NCI-H748 (cell line): ENCODE measurements at regions not wholly inside any gene's neighbourhood (a gene's known extent, or its start where the extent isn't known, plus 50 kb on each side); places are given as distances from the start of the nearest gene placed in this dataset.
A peak's percentile ranks its signal among the peaks of the same experiment; 100 is the strongest.
"Not testable (repeated sequence)": the region's sequence is repeated elsewhere in the genome, so short reads cannot be mapped to it uniquely, and the experiment has no call there.

ENCODE experiments used
- DNase-seq: peaks from one replicate; lab custom pipeline; 2025; ENCODE audit not compliant: unreplicated experiment; lab: John Stamatoyannopoulos, UW

DNA sequence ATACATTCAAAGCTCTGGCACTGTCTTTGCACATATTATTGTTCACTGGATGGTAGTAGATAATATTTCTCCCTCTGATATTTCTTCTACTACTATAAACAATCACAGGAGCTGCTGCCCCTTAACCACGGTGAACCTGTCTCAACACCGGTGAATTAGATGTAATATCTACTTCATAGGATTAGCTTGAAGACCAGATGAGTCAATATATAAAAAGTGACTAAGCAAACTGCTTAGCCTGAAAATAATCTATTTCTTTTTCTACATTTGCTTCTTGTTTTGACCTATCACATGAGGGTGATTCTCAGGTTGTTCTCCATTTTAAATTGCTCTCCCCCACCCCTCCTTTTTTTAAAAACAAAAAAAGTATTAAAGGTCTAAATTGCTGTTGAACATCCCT is 645.5 kb downstream of the ANKRD50 start:
- DNase-seq = no peak

DNA sequence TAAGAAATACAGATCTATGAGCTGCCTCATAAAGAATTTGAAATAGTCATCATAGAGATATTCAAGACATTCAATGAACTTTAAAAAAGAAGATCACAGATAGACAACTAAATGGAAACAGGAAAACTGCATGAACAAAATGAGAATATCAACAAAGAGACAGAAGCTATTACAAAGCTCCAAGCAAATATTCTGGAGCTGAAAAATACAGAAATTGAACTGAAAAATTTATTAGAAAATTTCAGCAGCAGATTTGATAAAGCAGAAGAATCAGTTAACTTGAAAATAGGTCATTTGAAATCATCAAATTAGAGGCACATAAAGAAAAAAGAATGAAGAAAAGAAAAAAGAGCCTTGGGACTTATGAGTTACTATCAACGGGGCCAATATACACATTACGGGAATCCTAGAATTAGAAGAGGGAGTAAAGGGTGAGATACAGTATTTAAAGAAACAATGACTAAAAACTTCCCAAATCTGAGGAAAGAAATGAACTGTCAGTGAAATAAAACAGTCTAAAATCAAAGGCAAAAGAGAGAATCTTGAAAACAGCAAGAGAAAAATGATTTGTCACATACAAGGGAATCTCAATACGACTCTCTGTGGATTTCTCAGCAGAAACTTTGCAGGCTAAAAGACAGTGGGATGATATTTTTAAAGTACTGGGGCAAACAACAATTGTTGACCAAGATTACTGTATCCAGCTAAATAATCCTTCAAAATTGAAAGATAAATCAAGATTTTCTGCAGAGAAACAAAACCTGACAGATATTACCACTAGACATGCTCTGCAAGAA is 641.6 kb downstream of the ANKRD50 start:
- DNase-seq = no peak

DNA sequence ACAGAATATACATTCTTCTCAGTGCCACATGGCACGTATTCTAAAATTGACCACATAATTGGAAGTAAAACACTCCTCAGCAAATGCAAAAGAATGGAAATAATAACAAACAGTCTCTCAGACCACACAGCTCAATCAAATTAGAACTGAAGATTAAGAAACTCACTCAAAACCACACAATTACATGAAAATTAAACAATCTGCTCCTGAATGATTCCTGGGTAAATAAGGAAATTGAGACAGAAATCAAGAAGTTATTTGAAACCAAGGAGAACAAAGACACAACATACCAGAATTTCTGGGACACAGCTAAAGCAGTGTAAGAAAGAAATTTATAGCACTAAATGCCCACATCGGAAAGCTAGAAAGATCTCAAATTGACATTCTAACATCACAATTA is 637.3 kb downstream of the ANKRD50 start:
- not testable (repeated sequence) for DNase-seq

DNA sequence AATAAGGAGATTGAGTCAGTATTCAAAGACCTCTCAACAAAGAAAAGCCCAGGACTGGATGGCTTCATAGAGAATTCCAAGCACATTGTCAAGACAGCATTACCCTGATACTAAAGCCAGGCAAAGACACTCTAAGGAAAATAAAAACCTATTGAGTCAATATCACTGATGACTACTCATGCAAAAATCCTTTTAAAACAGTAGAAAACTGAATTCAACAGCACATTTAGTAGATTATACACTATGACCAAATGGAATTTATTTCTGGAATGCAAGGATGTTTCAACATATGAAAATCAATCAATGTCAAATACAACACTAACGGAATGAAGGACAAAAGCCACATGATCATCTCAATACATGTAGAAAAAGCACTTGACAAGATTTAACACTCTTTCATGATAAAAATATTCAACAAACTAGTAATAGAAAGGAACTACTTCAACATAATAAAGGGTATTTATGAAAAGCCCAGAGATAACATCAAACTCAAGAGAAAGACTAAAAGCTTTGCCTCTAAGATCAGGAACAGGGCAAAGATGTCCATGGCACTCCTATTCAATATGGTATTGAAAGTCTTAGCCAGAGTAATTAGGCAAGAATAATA is 633.3 kb downstream of the ANKRD50 start:
- DNase-seq = no peak

DNA sequence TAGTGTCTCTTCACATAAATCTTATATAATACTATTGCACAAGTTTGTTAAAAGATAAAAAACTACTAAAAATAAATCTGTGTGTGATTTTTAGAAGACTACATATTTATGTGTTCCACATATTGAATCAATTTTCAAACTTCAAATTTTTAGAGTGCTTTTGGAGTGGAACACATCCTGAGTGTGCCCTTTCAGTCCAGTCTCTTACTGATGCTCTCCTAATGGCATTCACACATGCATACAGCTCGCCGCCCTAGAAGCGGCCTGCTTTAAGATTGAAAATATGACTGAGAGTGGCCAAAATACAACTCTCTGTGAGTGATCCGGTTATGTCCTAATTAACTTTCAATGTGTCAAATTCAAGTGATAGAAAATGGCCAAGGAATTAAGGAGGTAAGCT is 628.8 kb downstream of the ANKRD50 start:
- DNase-seq = no peak

DNA sequence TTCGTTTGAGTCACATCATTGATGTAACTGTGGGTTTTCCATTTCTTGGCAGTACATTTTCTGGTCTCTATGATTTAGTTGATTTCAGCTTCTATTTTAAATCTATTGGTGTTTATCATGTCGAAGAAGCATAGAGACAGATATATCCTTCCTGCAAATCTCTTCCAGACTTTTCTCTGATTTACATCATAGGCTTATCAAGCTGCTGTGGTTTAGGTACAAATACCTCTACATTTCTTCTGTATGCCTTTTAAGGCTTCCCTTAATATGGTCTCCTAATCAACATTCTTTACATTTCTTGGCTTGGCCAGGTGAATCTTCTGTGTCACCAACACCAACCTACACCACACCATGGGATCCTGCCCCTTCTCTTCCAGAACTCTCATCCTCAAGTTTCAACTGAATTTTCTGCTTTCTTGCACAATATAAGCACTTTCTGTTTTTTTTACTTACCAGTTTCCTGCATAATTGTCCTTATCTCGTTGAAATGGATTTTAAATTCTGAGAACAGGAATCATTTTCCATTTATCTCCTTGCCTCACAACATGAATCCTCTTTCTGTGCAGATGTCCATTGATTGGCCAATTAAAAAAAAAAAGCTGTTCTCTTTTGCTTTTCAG is 626.9 kb downstream of the ANKRD50 start:
- no peak for DNase-seq

DNA sequence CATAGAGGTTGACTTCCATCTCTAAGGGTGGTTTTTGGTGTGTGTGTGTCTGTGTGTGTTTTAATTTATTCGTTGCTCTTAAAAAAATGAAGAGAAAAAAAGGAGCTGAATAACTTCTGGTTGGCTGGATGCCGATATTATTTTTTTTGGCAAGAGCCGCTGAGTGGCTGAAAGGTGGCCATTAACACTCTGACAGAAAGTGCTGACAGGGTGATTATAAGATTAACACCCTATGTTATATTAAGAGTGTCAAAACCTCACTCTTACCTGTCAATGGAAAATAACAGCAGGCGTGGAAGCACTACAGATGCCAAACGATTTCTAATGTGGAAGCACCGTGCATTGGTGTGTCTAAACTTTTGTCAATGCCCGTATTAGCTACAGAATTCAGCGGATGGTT is 622.5 kb downstream of the ANKRD50 start:
- no peak for DNase-seq

DNA sequence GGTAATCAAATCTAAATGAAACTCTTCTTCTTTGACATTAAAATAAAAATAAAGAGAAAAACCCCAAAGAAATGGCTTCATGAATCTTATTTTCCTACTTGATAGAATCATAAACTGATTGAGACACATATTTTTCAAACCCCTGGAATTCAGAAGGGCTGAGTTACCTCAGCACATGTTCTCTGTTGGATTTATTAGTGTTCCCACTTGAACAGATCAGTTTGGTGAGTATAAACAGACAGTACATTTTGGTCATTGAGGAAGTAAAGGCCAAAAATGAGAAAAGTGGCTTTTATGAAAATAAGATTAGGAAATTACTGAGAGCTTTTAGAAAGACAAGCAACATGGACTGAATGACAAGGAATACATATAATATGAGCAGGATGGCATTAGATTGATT is 620.4 kb downstream of the ANKRD50 start:
- no peak for DNase-seq

DNA sequence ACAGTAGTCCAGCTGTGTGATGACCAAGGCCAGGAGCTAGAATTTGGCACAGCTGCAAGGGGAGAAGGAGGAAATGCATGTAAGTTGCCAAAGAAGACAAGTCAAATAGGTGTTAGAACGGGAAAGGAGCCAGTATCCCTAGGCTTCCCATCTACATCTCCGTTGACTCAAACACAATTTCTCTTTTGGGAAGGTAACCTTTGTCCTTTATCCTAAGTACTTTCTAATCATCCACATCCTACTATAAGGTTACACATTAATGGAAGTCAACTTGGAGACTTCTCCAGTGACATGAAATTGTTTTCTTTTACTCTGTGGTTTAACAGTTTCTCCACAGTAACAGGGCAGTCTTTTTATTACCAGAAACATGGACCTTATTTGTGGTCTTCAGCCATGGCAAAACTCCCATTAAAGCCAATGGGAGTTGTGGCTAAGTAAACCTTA is 620.0 kb downstream of the ANKRD50 start:
- no peak for DNase-seq

DNA sequence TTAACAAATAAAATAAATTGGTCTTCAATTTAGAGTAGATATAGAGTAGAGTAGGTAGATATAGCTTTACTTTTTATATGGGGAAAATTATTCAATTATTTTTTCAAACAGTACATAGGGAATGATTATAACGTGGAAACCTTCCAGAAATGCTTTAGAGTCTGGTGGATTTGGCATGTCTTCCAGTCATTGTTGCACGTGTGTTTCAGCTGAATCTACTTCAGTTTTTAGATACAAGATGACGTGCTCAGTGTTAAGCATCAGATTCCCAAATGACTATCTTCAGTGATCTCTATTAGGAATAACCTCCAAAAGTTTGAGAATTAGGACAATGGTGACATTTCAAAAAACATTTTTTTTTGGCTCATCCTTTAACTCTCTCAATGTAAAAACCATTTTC is 616.9 kb downstream of the ANKRD50 start:
- DNase-seq = no peak

DNA sequence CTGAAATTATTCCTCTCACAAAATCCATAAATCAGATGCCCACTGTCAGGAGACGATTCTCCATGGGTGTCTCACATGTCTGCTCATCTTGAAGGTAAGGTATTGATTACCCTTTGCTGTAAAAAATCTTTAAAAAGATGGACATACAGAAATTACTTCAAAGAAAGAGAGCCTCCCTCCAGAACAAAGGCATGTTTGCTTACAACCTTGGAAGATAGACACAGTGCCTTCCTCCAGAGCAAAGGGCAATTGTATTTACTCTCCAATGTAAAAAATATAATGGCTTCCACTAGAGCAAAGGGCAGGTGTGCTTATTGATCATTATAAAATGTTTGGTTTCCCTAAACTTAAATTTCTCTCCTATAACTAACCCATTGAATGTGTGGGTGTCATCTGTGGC is 616.2 kb downstream of the ANKRD50 start:
- no peak for DNase-seq

DNA sequence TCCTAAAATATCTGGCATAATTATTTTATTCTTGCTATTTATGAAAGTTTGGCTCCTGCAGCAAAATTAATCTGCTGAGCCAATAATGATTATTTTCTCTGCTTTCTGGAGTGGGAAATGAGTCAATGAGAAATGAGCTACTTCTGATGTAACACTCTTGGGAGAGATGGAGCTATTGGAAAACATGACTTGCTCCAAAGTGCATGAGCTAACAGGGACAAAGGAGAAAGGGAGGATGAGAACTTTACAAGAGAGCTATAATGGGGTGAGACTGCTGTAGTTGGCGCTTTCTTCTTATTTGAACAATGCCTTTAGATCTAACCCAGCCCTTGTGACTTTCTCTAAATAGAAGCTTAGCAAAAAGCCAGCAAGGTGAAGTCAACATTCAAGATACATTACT is 615.1 kb downstream of the ANKRD50 start:
- no peak for DNase-seq

DNA sequence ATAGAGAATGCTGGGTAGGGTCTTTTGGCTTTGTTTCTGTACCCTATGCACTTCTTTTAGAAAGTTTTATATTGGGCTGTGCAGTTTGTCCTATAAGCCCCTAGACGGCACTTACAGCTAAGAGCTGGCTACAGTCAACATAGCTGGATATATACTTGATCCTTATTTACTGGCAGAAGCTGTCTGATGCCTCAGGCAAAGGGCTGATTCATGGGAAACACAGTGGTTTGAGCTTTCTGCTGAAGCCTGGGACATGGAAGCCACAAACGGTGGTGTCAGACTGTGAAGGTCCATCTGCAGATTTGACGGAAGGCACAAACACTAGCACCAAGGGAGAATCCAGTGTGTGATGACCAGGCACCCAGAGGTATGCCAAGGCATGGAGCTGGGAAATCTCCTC is 608.4 kb downstream of the ANKRD50 start:
- no peak for DNase-seq

DNA sequence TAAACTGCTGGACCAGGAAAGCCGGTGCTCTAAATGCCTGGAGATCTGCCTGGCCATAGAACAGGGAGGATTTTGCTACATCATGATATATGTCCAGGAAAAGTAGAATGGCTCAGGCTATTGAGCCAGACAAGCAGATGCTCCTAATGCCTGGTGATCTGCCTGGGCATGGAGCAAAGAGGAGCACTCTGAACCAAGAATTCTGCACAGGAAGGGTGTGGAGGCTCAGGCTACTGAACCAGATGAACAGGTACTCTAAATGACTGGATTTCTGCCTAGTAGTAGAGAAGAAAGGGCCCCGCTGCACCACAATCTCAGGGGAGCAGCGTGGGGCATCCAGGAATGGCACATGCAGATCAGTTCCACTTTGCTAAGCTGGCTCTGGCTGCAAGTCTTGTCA is 607.9 kb downstream of the ANKRD50 start:
- no peak for DNase-seq

DNA sequence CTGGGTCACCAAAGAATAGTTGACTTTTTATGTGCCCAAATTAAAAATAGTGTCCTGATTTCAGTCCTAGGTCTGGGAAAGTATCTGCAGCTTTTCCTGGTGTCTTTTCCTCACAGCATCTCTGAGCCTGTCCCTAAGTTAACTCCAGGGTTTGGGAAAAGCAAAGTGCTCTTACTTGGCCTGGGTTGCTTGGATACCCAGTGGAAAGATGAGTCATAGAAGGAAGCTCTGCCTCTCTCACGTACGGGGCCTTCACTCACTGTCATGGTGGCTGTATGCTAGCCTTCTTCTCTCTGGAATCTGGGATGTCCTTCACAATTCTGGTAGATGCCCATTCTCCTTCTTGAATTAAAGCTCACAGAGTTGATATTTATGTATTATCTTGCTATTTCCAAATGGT is 607.3 kb downstream of the ANKRD50 start:
- DNase-seq = no peak

DNA sequence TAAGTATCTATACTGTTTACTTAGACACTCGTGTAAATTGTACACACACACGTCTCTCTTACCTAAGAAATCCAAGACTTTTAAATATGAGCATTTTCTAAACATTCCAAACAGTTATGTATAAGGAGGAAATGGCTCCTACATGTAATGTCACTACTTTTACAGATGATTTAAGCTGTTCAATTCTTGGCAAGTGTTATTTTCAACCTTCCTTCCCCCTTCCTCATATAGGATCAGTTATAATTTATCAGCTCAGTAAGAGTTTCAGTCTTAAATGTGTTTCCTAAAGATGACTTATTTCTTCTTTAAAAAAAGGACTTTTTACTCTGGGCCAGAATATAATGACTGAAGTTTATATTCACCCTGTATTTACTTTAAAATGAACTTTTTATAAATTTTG is 601.1 kb downstream of the ANKRD50 start:
- DNase-seq = no peak

DNA sequence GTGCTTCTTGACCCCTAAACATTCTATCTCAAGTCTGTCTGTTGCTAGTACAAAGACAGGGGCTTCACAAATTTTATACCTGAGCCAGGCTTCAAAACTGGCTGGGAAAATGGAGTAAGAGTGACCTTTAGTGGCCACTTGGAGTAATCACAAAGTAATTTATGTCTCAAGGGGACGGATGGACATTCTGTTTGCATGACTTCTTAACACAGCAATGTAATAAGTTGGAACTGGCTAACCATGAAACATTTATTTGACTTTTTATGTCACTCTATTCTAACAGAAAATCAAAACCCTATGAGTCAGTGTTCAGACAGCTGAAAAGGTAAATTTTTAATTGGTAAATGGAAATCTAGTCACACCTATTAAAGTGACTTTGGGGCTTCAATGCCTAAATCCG is 600.6 kb downstream of the ANKRD50 start:
- peak; percentile 71 for DNase-seq

DNA sequence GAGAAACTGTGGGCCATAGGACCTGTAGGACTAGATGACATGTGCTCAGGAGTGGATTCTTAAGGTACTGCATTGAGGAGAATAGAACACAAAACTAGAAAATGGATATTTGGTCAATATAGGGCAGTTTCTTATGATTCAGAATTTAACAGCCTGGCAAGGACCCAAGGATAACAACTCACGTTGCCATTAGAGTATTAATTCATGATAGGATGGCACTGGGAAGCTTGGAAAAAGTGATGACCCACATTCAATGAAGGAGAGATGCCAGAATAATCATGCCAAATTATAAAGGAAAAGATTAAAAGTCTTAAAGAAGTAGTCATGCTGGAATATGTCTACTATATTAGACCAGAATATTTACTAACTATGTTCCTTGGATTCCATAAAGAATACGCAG is 594.5 kb downstream of the ANKRD50 start:
- no peak for DNase-seq

DNA sequence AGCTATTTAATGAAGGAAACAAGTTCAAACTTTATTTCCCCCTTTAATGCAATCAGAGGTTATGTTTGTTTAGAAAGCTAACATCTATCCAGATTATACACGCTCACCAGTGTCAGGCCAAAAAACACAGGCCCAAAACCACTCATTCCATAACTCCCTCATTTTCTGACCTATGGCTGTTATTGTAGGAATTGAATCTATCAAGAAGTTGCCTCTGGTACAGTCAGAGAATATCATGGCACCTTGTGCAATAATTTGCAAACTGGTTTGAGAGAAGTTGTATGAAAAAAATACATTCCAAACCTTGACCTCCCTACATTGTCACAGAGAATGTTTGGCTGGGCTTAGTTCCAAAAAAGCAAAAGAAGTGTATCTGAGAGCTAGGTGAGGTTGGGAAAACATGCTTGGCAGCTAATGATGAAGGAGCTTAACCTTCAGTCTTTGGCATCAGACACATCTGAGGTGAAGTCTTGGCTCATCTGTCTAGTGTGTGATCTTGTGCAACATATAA is 591.0 kb downstream of the ANKRD50 start:
- DNase-seq = no peak

DNA sequence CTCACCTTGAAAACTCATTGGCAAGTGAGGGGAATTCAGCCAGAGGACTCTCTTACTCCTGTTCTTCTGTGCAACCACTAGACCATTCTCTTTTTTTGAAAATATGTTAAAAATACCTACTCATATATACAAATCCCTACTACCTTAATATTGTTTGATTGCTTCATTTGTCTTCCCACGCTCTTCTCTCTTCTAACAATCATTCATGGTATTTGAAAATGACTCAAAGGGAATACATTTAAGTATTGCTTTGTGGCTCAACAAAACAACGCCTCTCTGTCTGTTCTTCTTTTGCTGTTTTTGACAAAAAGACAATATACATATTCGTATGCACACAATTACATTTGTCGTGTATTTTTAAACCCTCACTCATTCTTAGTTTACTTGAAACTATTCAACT is 589.4 kb downstream of the ANKRD50 start:
- no peak for DNase-seq

DNA sequence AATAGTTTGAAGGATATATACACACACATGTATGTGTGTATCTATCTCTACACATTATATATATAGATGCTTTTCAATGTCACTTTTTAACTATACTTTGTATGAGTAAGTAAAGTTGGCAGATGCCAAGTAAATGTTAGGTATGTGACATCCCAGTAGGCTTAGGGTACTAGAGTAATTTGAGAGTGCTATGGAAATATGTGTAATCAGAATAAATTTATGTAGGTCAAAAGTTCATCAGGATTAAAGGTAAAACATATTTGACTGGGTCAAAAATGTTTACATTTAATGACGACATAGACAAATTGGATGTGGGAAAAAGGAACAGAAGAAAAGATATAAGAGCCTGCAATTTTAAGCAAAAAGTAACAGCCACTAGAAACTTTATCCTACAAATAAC is 588.8 kb downstream of the ANKRD50 start:
- DNase-seq = no peak

DNA sequence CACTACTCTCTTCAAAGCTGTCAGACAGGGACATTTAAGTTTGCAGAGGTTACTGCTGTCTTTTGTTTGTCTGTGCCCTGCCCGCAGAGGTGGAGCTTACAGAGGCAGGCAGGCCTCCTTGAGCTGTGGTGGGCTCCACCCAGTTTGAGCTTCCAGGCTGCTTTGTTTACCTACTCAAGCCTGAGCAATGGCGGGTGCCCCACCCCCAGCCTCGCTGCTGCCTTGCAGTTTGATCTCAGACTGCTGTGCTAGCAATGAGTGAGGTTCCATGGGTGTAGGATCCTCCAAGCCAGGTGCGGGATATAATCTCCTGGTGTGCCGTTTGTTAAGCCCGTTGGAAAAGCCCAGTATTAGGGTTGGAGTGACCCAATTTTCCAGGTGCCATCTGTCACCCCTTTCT is 581.2 kb downstream of the ANKRD50 start:
- DNase-seq = not testable (repeated sequence)
